HCT116 (cell line): ENCODE measurements at regions not wholly inside any gene's neighbourhood (a gene's known extent, or its start where the extent isn't known, plus 50 kb on each side); places are given as distances from the start of the nearest gene placed in this dataset.

ENCODE experiments used
- ATAC-seq: fragments of 200-7000 bp; cut with Tn5 transposase; 2 replicates; pipeline ENCODE4 v1.9.1; 2020; ENCODE audit warnings: mild to moderate bottlenecking, moderate library complexity
- BruUV-seq: library from RNA; stranded (reverse); fragments of 400-500 nt; replicated peaks from 2 replicates; lab custom pipeline; 2021; lab: Mats Ljungman, UMichigan
- CTCF ChIA-PET: fragments of 300-600 bp; sonication (Branson Sonifier 250); formaldehyde crosslinking; loops from one replicate; lab custom pipeline; 2021; ENCODE audit warnings: antibody characterized with exemption; lab: Charles Lee
- POLR2A ChIA-PET: fragments of 300-600, 350-600 bp; sonication (Branson Sonifier 250); formaldehyde crosslinking; loops from one replicate; lab custom pipeline; 2021; ENCODE audit warnings: antibody characterized with exemption; lab: Charles Lee
- RAD21 ChIA-PET, 2 experiments: fragments of 300-600 bp; sonication (Branson Sonifier 250); formaldehyde crosslinking; loops; one replicate each; lab custom pipeline; 2023; ENCODE audit warnings: low total read pairs in 2 of 2; ENCODE audit not compliant: uncharacterized antibody in 2 of 2, unreplicated experiment in 2 of 2, low non-redundant PET in 1 of 2; lab: Charles Lee
- DNase-seq: peaks from one replicate; pipeline ENCODE4 v3.0.0-alpha.2; 2010; ENCODE audit warnings: low read depth, low spot score
- H2AFZ ChIP-seq: fragments of 200-600 bp; shearing (Covaris generic), sonication (generic); 2 replicates; pipeline ENCODE4 v1.6.1; 2017; ENCODE audit warnings: low read depth, mixed run types, mixed read lengths, antibody characterized with exemption, low read length; ENCODE audit not compliant: poor library complexity, severe bottlenecking
- H3K27ac ChIP-seq: 2 replicates; pipeline ENCODE4 v1.5.1; 2012; ENCODE audit warnings: low read depth, low read length
- H3K27me3 ChIP-seq: fragments of 200-600 bp; sonication (generic); 2 replicates; pipeline ENCODE4 v1.6.1; 2016; ENCODE audit warnings: mixed run types, low read length, mixed read lengths; ENCODE audit not compliant: insufficient read depth
- H3K36me3 ChIP-seq, 2 experiments: fragments of 200-500 bp in 1 of 2; fragments of 200-600 bp in 1 of 2; sonication (Bioruptor generic) in 1 of 2; sonication (generic) in 1 of 2; 2 replicates each; pipeline versions ENCODE4 v1.5.1 to v1.6.1; 2014 to 2016; ENCODE audit warnings: low read length in 2 of 2, inconsistent platforms in 1 of 2, mixed read lengths in 1 of 2, mixed run types in 1 of 2; ENCODE audit not compliant: insufficient read depth in 2 of 2, control insufficient read depth in 1 of 2
- H3K4me1 ChIP-seq, 2 experiments: fragments of 200-600 bp in 1 of 2; sonication (generic) in 1 of 2; 2 replicates each; pipeline versions ENCODE4 v1.5.1 to v1.6.1; 2012 to 2017; ENCODE audit warnings: low read length in 2 of 2, inconsistent platforms in 1 of 2, mild to moderate bottlenecking in 1 of 2, mixed read lengths in 1 of 2, mixed run types in 1 of 2, moderate library complexity in 1 of 2; ENCODE audit not compliant: insufficient read depth in 2 of 2, control insufficient read depth in 1 of 2
- H3K4me2 ChIP-seq: fragments of 200-600 bp; sonication (generic); 2 replicates; pipeline ENCODE4 v1.6.1; 2017; ENCODE audit warnings: mixed run types, low read length, mixed read lengths
- H3K4me3 ChIP-seq, 2 experiments: fragments of 200-600 bp in 1 of 2; sonication (generic) in 1 of 2; replicated peaks in 1 of 2; 2 replicates each; pipeline ENCODE4 v1.5.1; 2011 to 2016; ENCODE audit warnings: low read length in 2 of 2, control low read depth in 1 of 2, low read depth in 1 of 2, mild to moderate bottlenecking in 1 of 2, mixed read lengths in 1 of 2, mixed run types in 1 of 2
- H3K79me2 ChIP-seq: fragments of 200-600 bp; sonication (generic); 2 replicates; pipeline ENCODE4 v1.6.1; 2017; ENCODE audit warnings: mild to moderate bottlenecking, mixed run types, low read length, moderate library complexity, mixed read lengths; ENCODE audit not compliant: insufficient read depth
- H3K9ac ChIP-seq: fragments of 200-600 bp; sonication (generic); 2 replicates; pipeline ENCODE4 v1.6.1; 2016; ENCODE audit warnings: low read length, mixed read lengths
- H3K9me2 ChIP-seq: fragments of 200-600 bp; sonication (generic), shearing (Covaris generic); 2 replicates; pipeline ENCODE4 v1.6.1; 2017; ENCODE audit warnings: mixed run types, mild to moderate bottlenecking, moderate library complexity; ENCODE audit not compliant: insufficient read depth
- H3K9me3 ChIP-seq, 2 experiments: fragments of 200-500 bp in 1 of 2; fragments of 200-600 bp in 1 of 2; sonication (Bioruptor generic) in 1 of 2; sonication (generic) in 1 of 2; 2 replicates each; pipeline ENCODE4 v1.6.1; 2014 to 2017; ENCODE audit warnings: low read length in 2 of 2, mixed read lengths in 2 of 2, inconsistent platforms in 1 of 2, low read depth in 1 of 2, mild to moderate bottlenecking in 1 of 2, mixed run types in 1 of 2, moderate library complexity in 1 of 2; ENCODE audit not compliant: control insufficient read depth in 1 of 2, insufficient read depth in 1 of 2
- H4K20me1 ChIP-seq: fragments of 200-600 bp; sonication (generic), shearing (Covaris generic); 2 replicates; pipeline ENCODE4 v1.6.1; 2017; ENCODE audit warnings: mixed run types, mild to moderate bottlenecking, moderate library complexity; ENCODE audit not compliant: insufficient read depth
- CBX3 ChIP-seq: IDR thresholded peaks from 2 replicates; pipeline ENCODE4 v1.6.1; 2012; ENCODE audit warnings: low read depth
- CEBPB ChIP-seq: IDR thresholded peaks from 2 replicates; pipeline ENCODE4 v1.6.1; 2012; ENCODE audit warnings: low read depth
- EGR1 ChIP-seq: IDR thresholded peaks from 2 replicates; pipeline ENCODE4 v1.6.1; 2012; ENCODE audit warnings: low read depth
- EZH2 ChIP-seq: fragments of 200-600 bp; sonication (generic); IDR thresholded peaks from 2 replicates; pipeline ENCODE4 v1.6.1; 2017; ENCODE audit warnings: antibody characterized with exemption, mixed run types
- EZH2phosphoT487 ChIP-seq: fragments of 200-600 bp; IDR thresholded peaks from 2 replicates; pipeline ENCODE4 v1.6.1; 2018; ENCODE audit warnings: antibody characterized with exemption, borderline replicate concordance
- JUND ChIP-seq: IDR thresholded peaks from 2 replicates; pipeline ENCODE4 v1.6.1; 2012
- POLR2A ChIP-seq: IDR thresholded peaks from 2 replicates; pipeline ENCODE4 v1.7.0; 2011; ENCODE audit warnings: borderline replicate concordance; ENCODE audit not compliant: insufficient read depth, insufficient read length; ENCODE audit errors: extremely low read depth
- POLR2AphosphoS5 ChIP-seq: IDR thresholded peaks from 2 replicates; pipeline ENCODE4 v1.6.1; 2011; ENCODE audit warnings: mild to moderate bottlenecking, low read depth, low read length, moderate library complexity
- RAD21 ChIP-seq: IDR thresholded peaks from 2 replicates; pipeline ENCODE4 v1.6.1; 2012; ENCODE audit warnings: low read depth, mild to moderate bottlenecking
- SRF ChIP-seq: IDR thresholded peaks from 2 replicates; pipeline ENCODE4 v1.6.1; 2012; ENCODE audit warnings: low read depth
- YY1 ChIP-seq: IDR thresholded peaks from 2 replicates; pipeline ENCODE4 v1.6.1; 2011; ENCODE audit warnings: low read length, low read depth, moderate library complexity, mild to moderate bottlenecking; ENCODE audit not compliant: insufficient replicate concordance; ENCODE audit errors: extremely low read depth
- ZNF274 ChIP-seq: fragments of 200-500 bp; sonication (Bioruptor generic); IDR thresholded peaks from 2 replicates; pipeline ENCODE4 v1.6.1; 2014; ENCODE audit warnings: mild to moderate bottlenecking, low read depth, low read length, inconsistent platforms
- intact Hi-C: fragments of 100-400 bp; cut with micrococcal nuclease; formaldehyde crosslinking; loops from 2 replicates; pipeline ENCODE4 v1.10.0; 2022
- TF ChIP-seq, protein P1 (sequence below): IDR thresholded peaks from 2 replicates; pipeline ENCODE4 v1.6.1; 2011; ENCODE audit warnings: mild to moderate bottlenecking, low read length, moderate library complexity; ENCODE audit not compliant: insufficient replicate concordance; ENCODE audit errors: extremely low read depth
- TF ChIP-seq, protein P2 (sequence below): IDR thresholded peaks from 2 replicates; pipeline ENCODE4 v1.6.1; 2012; ENCODE audit warnings: low read depth
- TF ChIP-seq, protein P3 (sequence below): IDR thresholded peaks from 2 replicates; pipeline ENCODE4 v1.6.1; 2012
- TF ChIP-seq, protein P4 (sequence below): IDR thresholded peaks from 2 replicates; pipeline ENCODE4 v1.6.1; 2012

DNA sequence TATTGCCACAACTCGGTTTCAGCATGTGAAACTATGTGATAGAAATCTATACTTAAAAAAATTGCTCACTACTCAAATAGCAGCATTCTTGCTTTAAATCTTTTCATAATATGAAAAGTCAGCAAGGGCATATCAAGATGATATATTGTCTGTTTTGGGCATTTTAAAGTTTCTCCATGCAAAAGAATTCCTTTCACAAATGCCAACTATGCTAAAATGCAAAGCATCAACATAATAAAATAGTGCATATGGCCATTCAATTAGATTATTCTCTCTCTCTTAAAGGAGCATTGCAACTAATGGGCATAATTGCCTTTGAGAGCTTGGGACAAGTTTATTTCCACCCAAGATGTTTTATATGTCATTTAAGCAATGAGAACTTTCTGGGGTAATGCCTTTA, 475.1 kb downstream of the ZPLD1 start:
- Histone ChIP-seq H3K27me3 (no peaks in the 10 kb centered on the region), H3K36me3 (no peaks in the 10 kb centered on the region), H3K27ac (no peak overlapping the region), H3K4me2 (no peak overlapping the region), H3K4me1 (no peaks in the 10 kb centered on the region), H3K79me2 (no peaks in the 10 kb centered on the region), H3K9me2 (no peaks in the 10 kb centered on the region), H4K20me1 (no peaks in the 10 kb centered on the region), H3K4me3 (no peak overlapping the region), H2AFZ (no peak overlapping the region), H3K9ac (no peak overlapping the region), H3K9me3 (no peaks in the 10 kb centered on the region)
- ChIA-PET POLR2A (no interaction called here), CTCF (no interaction called here), RAD21 (no interaction called here)
- TF ChIP-seq JUND (no peak), ZNF274 (no peak), CBX3 (no peak), EZH2phosphoT487 (no peak), YY1 (no peak), SRF (no peak), POLR2A (no peak), CEBPB (no peak), RAD21 (no peak), EZH2 (no peak), EGR1 (no peak), POLR2AphosphoS5 (no peak)
- TF ChIP-seq, protein P1, sequence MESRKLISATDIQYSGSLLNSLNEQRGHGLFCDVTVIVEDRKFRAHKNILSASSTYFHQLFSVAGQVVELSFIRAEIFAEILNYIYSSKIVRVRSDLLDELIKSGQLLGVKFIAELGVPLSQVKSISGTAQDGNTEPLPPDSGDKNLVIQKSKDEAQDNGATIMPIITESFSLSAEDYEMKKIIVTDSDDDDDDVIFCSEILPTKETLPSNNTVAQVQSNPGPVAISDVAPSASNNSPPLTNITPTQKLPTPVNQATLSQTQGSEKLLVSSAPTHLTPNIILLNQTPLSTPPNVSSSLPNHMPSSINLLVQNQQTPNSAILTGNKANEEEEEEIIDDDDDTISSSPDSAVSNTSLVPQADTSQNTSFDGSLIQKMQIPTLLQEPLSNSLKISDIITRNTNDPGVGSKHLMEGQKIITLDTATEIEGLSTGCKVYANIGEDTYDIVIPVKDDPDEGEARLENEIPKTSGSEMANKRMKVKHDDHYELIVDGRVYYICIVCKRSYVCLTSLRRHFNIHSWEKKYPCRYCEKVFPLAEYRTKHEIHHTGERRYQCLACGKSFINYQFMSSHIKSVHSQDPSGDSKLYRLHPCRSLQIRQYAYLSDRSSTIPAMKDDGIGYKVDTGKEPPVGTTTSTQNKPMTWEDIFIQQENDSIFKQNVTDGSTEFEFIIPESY, result no peak
- TF ChIP-seq, protein P2, sequence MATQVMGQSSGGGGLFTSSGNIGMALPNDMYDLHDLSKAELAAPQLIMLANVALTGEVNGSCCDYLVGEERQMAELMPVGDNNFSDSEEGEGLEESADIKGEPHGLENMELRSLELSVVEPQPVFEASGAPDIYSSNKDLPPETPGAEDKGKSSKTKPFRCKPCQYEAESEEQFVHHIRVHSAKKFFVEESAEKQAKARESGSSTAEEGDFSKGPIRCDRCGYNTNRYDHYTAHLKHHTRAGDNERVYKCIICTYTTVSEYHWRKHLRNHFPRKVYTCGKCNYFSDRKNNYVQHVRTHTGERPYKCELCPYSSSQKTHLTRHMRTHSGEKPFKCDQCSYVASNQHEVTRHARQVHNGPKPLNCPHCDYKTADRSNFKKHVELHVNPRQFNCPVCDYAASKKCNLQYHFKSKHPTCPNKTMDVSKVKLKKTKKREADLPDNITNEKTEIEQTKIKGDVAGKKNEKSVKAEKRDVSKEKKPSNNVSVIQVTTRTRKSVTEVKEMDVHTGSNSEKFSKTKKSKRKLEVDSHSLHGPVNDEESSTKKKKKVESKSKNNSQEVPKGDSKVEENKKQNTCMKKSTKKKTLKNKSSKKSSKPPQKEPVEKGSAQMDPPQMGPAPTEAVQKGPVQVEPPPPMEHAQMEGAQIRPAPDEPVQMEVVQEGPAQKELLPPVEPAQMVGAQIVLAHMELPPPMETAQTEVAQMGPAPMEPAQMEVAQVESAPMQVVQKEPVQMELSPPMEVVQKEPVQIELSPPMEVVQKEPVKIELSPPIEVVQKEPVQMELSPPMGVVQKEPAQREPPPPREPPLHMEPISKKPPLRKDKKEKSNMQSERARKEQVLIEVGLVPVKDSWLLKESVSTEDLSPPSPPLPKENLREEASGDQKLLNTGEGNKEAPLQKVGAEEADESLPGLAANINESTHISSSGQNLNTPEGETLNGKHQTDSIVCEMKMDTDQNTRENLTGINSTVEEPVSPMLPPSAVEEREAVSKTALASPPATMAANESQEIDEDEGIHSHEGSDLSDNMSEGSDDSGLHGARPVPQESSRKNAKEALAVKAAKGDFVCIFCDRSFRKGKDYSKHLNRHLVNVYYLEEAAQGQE, result no peak
- TF ChIP-seq, protein P3, sequence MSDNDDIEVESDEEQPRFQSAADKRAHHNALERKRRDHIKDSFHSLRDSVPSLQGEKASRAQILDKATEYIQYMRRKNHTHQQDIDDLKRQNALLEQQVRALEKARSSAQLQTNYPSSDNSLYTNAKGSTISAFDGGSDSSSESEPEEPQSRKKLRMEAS, result no peak
- TF ChIP-seq, protein P4, sequence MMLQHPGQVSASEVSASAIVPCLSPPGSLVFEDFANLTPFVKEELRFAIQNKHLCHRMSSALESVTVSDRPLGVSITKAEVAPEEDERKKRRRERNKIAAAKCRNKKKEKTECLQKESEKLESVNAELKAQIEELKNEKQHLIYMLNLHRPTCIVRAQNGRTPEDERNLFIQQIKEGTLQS, result no peak
- DNase-seq (no peak), ATAC-seq (no peak)
- BruUV-seq, result no TSS peak
- intact Hi-C loops, result no loop called here
